ENCODE measurements at regions not wholly inside any gene's neighbourhood (a gene's known extent, or its start where the extent isn't known, plus 50 kb on each side); places are given as distances from the start of the nearest gene placed in this dataset.
"Not testable (repeated sequence)": the region's sequence is repeated elsewhere in the genome, so short reads cannot be mapped to it uniquely, and the experiment has no call there.

DNA sequence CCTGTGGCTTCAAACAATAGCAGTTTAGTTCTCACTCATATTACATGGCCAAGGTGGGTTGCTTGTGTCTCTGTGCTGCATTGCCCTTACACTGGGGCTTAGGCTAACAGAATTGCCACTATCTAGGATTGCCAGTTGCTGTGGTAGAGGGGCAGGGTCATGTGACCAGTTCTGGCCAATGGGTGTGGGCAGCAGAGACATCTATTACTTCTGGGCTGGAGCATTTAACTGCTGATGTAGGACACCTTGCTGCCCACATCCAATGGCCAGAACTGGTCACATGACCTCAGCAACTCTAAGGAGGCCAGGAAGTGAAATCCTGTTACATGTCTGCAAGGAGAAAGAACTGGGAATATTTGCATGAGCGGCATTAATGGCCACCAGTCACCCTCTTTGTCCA is 199.3 kb downstream of the C9orf152 start:
- DNase-seq (ENCODE audit: low read depth in 3 of 3, low spot score in 2 of 3): no peak

DNA sequence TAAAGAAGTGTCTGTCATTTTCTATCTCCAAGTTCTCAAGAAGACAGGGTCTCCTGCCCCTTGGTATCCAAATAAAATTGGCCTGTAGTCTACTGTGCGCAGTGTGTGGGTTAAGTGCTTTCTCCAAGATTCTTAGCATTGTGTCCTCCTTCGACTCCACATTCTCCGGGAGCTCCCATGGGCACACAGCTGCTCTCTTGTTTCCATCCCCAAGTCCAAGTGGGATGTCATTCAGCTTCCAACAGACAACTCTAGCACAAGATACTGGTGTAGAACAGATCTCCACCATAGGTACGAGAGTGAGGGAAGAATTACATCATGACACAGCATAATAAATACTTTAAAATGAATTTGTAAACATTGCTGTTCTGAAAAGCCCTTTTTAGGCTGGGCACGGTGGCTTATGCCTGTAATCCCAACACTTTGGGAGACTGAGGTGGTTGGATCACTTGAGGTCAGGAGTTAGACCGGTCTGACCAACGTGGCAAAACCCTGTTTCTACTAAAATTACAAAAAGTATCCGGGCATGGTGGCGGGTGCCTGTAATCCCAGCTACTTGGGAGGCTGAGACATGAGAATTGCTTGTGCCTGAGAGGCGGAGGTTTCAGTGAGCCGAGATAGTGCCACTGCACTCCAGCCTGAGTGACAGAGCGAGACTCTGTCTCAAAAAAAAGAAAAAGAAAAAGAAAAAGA is 196.2 kb downstream of the C9orf152 start:
- no peak for DNase-seq (ENCODE audit: low read depth in 3 of 3, low spot score in 2 of 3)

DNA sequence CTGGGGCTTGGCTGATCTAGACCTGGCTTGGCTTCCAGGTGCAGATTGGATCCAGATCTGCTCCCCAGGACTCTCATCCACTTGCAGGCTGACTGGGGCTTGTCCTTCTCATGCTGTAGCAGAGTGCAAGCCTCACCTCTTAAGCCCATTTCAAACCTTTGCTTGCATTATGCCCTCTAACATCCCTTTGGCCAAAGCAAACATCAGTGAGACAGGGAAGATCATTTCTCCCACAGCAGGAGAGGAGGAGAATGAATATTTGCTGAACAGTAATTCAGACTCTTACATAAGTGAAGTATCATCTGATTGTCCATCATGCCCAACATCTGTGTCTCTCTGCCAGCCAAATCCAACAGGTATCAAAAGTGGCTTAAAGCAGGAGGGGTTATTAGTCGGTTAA is 194.9 kb downstream of the C9orf152 start:
- no peak for DNase-seq (ENCODE audit: low read depth in 3 of 3, low spot score in 2 of 3)

DNA sequence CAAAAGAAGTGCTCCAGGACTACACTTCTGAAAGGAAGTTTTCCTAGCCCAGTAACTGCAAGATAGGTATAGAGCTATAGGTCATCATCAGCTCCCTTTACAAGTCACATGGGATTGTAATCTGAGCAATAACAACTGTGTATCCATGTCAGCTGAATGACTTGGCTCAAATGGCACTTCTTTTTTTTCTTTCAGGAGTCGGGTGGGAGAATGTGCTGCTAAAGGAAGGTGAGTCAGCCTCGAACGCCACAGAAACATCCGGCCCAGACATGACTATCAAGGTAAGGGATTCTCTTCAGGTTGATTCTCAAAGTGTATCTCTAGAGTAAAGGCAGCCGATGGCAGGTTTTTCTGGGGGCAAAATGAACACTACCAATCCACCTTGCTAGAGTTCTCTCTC is 192.2 kb downstream of the C9orf152 start:
- DNase-seq (ENCODE audit: low read depth in 3 of 3, low spot score in 2 of 3): no peak

DNA sequence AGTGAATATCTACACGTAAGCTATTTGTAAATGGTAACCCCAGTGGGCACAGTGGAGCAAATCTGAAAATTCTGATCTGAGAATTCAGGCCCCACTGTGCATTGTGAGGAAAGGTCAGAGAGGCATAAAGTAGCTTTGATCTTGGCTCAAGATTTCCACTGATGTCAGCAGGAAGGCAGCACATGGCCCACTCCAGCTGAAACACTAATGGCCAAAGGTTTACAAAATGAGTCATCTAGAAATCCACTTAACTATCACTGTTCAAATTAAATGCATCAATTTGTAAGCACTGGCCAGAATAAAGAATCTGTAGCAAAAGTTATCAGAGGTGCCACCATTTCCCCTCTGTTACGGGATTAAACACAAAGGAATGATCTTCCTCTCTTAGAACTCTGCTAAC is 191.6 kb downstream of the C9orf152 start:
- no peak for DNase-seq (ENCODE audit: low read depth in 3 of 3, low spot score in 2 of 3)

DNA sequence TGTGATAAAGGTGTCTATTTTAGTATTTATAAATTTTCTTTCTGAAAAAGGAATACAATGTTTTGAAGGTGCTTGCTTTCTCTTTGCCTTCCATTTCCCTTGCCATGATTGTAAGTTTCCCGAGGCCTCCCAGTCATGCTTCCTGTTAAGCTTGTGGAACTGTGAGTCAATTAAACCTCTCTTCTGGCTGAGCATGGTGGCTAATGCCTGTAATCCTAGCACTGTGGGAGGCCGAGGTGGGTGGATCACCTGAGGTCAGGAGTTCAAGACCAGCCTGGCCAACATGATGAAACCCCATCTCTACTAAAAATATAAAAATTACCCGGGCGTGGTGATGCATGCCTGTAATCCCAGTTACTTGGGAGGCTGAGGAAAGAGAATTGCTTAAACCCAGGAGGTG is 187.7 kb downstream of the C9orf152 start:
- not testable (repeated sequence) for DNase-seq (ENCODE audit: low read depth in 3 of 3, low spot score in 2 of 3)

DNA sequence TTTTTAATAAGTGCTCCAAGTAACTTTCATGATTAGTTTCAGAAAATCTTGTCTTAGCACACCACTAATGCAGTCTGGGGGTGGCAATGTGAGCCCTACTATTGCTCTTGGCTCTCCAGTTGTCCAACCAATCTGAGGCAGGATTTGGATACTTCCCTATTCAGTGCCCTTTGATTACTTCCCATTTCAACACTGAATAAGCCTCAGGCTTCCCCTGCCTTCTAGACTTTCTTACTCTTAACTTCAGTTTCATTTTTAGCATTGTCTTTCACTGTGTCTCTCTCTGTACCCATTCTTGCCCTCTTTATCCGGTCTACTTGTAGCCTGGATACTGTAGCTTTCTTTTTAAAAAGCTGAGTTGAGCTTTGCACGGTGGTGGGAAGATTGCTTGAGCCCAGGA is 186.1 kb downstream of the C9orf152 start:
- no peak for DNase-seq (ENCODE audit: low read depth in 3 of 3, low spot score in 2 of 3)

DNA sequence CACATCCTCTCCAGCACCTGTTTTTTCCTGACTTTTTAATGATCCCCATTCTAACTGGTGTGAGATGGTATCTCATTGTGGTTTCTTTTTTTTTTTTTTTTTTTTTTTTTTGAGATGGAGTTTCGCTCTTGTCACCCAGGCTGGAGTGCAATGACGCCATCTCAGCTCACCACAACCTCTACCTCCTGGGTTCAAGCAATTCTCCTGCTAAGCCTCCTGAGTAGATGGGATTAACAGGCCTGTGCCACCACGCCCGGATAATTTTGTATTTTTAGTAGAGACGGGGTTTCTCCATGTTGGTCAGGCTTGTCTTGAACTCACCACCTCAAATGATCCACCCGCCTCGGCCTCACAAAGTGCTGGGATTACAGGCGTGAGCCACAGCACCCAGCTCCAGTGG is 184.7 kb downstream of the C9orf152 start:
- DNase-seq (ENCODE audit: low read depth in 3 of 3, low spot score in 2 of 3): not testable (repeated sequence)

DNA sequence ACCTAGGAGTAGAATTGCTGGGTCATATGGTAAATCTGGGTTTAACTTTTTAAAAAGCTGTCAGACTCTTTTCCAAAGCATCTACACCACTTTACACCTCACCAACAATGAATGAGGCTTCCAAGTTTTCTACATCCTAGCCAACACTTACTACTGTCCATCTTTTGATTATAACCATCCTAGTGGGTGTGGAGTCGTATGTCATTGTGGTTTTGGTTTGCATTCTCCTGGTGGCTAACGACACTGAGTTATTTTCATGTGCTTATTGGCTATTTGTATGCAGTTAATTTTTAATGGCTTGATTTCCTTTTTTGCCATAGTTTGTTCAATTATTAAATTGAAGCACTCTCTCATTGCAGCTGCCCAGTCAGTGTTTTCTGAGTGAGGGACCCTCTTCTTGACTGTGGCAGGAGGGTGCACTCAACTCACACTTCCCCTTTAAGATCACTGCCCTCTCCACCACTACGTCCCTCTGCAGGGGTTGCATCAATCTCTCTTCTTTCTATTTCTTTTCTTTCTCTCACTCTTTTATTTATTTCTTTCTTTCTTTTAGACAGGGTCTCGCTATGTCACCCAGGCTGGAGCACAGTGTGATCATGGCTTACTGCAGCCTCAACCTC is 182.3 kb downstream of the C9orf152 start:
- DNase-seq (ENCODE audit: low read depth in 3 of 3, low spot score in 2 of 3): no peak

DNA sequence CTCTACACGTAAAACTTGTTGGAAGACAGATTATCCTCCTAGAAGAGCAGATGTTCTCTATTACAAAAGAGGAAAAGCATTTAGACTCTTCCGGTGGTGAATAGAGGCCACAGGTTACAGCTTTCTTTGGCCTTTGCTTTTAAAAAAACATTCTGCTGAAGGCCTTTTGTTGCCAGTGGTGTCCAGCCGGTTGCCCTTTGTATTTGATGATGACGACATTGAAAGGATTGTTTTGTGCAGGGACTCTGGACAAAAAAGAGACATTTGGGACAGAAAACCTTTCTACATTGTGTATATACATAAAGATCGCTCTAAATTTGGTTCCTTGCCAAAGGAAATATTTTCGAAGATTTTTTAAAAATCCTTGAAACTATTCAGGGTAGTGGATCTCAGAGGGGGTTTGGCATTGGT is 180.3 kb downstream of the C9orf152 start:
- DNase-seq (ENCODE audit: low read depth in 3 of 3, low spot score in 2 of 3): no peak

DNA sequence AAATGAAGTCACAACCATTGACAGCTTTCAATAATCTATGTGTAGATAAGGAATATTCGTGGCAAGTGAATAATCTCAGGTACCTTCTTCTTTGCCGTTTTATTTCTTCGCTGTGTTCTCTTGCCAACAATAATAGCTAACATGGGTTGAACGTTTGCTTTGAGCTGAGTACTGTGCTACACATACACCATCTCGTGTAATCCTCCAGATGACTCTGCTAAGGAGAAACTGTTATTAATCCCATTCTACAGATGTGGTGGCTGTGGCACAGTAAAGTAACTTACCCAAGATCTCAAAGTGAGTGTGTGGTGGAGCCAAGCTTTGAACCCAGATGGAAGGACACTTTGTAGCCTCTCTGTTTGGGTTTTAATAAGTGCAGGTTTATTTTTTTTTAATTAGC is 179.7 kb downstream of the C9orf152 start:
- DNase-seq (ENCODE audit: low read depth in 3 of 3, low spot score in 2 of 3): no peak

DNA sequence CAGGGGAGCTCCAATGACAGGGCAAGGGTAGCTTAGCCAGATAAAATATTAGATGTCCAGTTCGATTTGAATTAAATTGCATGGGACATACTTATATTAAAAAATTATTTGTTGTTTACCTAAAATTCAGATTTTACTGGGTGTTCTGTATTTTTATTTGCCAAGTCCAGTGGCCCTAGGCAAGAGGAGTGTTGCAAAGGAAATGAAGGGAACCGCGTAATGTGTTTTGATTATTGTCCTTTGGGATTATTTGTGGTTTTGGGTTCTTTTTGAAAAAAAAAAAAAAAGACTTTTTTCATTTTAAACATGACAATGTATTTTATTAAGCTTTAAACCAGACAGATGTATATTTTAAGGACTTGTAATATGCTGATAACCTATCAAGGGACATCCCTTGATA is 179.3 kb downstream of the C9orf152 start:
- no peak for DNase-seq (ENCODE audit: low read depth in 3 of 3, low spot score in 2 of 3)

DNA sequence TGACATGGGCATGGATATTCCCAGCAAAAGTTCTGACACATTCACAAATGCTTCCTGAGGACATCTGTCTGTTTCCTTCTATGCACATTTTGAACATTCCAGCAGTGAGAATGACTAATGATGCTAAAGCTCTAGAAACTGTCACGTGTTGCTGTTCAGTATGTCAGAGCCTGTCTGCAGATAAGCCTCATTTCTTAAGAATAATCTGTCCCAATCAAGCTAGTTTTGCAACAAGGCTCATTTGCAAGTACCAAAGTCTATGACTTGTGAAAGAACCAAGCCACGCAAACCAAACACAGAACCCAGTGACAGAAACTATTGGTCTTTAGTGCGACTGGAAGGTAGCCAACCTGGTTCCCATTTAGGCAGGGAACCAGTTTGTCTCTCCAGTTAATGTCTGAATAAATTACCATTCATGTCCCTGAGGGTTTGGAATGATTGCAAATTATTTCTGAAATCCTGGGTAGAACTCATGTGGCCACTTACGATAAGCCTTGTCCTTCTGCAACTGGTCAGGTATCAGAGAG is 178.5 kb downstream of the C9orf152 start:
- no peak for DNase-seq (ENCODE audit: low read depth in 3 of 3, low spot score in 2 of 3)

DNA sequence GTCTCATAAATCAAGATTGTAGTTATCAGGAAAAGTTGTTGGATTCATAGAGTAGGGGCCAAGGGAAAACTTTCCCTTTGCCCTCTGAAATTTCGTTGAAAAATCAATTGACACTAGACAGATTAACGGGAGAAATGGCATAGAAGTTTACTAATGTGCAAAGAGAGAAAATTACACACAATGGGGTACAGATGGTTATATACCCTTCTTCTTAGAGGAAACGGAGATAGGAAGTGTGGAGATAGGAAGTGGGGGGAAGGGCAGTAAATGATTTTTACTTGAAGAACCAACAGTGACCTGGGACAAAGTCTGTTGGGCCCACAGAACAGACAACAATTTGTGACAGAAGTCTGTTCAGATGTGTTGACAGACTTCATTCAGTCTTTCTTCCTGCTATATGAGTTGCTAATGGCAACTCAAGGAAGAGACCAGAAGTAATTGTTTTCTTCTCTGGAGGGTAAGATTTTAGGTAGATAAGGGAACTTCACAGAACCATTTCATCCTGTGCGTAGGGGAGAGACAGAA is 177.9 kb downstream of the C9orf152 start:
- no peak for DNase-seq (ENCODE audit: low read depth in 3 of 3, low spot score in 2 of 3)

DNA sequence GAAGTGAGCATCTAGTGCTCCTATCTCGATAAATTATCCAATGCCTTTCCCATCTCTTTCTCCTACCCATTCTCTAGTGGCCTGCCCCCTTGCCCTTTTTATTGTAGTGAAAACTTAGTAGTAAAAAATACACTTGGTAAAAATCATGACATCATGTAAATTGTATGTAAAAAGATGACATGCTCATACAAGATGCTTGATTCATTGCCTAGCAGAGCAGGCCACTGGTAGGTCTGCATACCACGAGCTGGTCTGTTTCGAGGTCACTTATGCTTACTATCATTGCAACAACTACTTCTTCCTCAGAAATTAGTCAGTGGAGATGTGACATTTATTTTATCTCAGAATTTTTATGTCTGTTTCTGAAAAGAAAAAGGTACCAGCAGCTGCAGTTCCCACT is 177.3 kb downstream of the C9orf152 start:
- no peak for DNase-seq (ENCODE audit: low read depth in 3 of 3, low spot score in 2 of 3)

DNA sequence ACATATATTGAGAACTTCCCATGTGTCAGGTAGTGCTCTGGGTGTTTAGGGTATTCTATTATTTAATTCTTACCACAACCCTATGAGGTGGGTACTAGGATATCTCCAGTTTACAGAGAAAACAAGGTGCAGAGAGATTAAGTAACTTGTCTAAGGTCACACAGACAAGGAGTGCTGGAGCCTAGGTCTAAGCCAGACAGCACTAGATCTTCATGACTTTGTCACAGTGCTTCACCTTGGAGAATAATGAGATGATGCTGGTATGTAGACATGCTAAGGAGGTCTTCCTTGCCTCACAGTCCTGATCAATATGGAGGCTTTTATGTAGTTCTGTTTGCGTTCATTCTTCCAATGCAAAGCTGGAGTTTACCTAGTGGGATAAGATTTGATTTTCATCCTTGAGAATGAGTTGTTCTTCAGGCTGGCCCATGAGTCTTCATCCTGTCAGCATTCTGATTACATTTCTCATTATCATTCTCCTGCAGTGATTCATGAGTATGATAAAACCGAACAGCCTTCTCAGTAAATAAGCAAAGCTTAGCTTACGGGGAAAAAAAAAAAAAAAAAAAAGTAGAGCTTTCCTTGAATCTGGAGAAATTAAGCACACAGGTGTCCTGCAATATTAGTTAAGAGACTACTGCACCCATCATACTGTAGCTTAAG is 176.3 kb downstream of the C9orf152 start:
- DNase-seq (ENCODE audit: low read depth in 3 of 3, low spot score in 2 of 3): no peak

DNA sequence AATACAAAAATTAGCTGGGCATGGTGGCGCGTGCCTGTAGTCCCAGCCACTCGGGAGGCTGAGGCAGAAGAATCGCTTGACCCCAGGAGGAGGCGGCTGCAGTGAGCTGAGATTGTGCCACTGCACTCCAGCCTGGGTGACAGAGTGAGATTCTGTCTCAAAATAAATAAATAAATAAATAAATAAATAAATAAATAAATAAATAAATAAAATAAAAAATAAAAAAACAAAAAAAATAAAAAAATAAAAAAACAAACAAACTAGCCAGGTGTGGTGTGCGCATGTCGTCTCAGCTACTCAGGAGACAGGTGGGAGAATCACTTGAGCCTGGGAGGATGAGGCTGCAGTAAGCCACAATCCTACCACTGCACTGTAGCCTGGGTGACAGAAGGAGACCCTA is 175.4 kb downstream of the C9orf152 start:
- not testable (repeated sequence) for DNase-seq (ENCODE audit: low read depth in 3 of 3, low spot score in 2 of 3)

DNA sequence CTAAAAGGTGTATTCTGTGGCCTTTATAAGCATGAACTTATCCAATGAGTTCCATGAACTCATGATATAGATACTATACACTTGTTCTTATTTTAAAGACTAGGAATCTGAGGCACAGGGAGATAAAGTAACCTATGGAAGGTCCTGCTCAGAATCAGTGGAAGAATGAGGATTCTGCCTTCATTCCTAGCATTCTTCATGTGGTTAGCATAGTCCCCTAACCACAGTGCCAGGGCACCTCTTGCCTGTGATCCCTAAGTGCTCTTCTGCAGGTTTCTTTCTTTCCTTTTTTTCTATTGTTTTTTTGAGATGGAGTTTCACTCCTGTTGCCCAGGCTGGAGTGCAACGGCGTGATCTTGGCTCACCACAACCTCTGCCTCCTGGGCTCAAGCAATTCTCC is 174.1 kb downstream of the C9orf152 start:
- no peak for DNase-seq (ENCODE audit: low read depth in 3 of 3, low spot score in 2 of 3)

DNA sequence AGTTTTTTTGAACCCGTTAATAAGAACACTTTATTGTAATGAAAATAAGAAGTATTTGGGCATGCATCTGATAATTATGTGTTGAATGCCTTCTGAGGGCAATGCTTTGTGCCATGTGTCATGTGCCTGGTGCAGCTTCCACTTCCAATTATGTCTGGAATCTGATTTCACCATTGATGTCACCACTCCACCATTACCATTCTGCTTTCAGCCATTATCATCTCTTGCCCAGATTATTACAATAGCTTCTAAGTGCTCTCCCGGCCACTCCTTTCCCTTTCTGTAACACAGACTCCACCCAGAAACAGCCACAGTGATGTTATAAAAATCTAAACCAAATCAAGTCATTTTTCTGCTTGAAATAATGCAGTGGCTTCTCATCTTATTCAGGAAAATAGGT is 171.7 kb downstream of the C9orf152 start:
- DNase-seq (ENCODE audit: low read depth in 3 of 3, low spot score in 2 of 3): no peak

DNA sequence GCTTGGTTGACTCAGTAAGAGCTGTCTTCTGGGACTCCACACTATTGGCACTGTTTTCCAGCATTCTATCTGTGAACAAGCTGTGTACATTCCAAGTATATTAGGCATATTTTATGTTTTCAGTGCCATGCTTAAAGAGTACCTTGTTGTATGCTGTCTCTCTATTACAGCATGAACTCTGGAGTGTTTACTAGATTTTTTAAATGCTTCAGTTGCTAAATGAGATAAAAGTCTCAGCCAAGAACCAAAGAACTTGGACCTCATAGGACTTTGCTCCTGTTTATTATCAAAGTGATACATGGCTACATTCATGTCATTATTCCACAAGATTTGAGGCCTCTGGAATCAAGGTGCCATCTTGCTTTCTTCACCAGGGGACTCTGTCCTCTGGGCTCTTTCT is 167.2 kb downstream of the C9orf152 start:
- no peak for DNase-seq (ENCODE audit: low read depth in 3 of 3, low spot score in 2 of 3)

DNA sequence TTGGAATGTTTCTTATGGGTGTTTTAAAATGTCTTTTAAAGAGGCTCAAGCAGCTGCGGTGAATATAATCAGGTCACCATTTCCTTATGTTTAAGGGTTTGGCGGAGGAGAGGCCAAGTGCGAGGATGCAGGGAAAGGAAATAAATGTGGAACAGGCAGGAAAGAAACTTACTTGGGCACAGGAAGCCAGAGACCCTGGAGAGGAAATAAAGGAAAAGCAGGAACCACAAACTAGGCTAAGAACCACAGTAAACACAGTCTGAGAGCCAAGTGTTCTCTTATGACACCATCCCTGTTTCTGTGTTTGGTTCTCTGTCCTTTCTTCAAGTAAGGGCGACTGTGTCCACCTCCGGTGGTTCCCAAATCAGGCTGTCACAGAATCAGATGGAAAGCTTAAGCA is 166.5 kb downstream of the C9orf152 start:
- no peak for DNase-seq (ENCODE audit: low read depth in 3 of 3, low spot score in 2 of 3)

Measured in right renal cortex interstitium (tissue), 3 donors.